Right lobe of liver (tissue), 4 donors: ENCODE measurements at regions not wholly inside any gene's neighbourhood (a gene's known extent, or its start where the extent isn't known, plus 50 kb on each side); places are given as distances from the start of the nearest gene placed in this dataset.

Experiments
- POLR2A ChIP-seq: fragments of 450-650 bp; IDR thresholded peaks from one replicate; pipeline ENCODE4 v1.6.1; 2017; ENCODE audit warnings: antibody characterized with exemption, mild to moderate bottlenecking
- TF ChIP-seq, protein P1 (sequence below), 4 donors: fragments of 200-600 bp in 3 of 4; fragments of 450-650 bp in 1 of 4; IDR thresholded peaks; one replicate each; pipeline versions ENCODE4 v1.5.1 to v1.8.0; 2016 to 2022; ENCODE audit warnings: antibody characterized with exemption in 4 of 4, mild to moderate bottlenecking in 2 of 4
- donor health status: DM: no; HTN: no; CAD: no.
- donor health status: DM: no; HTN: no; CAD: no.
- donor health status: DM: no; HTN: yes; CAD: no.

DNA sequence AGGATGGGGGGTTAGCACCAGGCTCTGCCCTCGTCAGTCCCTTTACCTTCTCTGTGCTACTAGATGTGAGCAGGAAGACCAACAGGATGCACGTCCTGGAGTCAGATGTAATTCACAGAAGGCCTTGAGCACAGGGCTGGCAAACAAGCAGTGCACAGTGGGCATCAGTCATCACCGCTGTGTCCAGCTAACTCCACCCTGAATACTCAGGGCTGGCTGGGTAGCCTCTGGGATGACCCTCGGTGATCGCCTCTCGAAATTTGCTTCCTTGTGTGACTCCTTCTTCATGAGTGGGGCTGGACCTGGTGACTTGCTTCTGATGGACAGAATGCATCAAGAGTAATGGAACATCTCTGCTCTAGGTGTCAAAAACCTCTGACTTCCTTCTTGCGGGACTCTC lies 92.2 kb upstream of the TMPRSS2 start:
- no peak for TF ChIP-seq POLR2A
- TF ChIP-seq, protein P1, sequence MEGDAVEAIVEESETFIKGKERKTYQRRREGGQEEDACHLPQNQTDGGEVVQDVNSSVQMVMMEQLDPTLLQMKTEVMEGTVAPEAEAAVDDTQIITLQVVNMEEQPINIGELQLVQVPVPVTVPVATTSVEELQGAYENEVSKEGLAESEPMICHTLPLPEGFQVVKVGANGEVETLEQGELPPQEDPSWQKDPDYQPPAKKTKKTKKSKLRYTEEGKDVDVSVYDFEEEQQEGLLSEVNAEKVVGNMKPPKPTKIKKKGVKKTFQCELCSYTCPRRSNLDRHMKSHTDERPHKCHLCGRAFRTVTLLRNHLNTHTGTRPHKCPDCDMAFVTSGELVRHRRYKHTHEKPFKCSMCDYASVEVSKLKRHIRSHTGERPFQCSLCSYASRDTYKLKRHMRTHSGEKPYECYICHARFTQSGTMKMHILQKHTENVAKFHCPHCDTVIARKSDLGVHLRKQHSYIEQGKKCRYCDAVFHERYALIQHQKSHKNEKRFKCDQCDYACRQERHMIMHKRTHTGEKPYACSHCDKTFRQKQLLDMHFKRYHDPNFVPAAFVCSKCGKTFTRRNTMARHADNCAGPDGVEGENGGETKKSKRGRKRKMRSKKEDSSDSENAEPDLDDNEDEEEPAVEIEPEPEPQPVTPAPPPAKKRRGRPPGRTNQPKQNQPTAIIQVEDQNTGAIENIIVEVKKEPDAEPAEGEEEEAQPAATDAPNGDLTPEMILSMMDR (IDR thresholded peaks at IDR 0.05) = no peak
